Inflammatory macrophage treated with lipopolysaccharide for 4 hours (primary cell): ENCODE measurements at regions not wholly inside any gene's neighbourhood (a gene's known extent, or its start where the extent isn't known, plus 50 kb on each side); places are given as distances from the start of the nearest gene placed in this dataset.

Experiments
- DNase-seq: peaks from one replicate; pipeline ENCODE4 v3.0.0-alpha.2; 2020

DNA sequence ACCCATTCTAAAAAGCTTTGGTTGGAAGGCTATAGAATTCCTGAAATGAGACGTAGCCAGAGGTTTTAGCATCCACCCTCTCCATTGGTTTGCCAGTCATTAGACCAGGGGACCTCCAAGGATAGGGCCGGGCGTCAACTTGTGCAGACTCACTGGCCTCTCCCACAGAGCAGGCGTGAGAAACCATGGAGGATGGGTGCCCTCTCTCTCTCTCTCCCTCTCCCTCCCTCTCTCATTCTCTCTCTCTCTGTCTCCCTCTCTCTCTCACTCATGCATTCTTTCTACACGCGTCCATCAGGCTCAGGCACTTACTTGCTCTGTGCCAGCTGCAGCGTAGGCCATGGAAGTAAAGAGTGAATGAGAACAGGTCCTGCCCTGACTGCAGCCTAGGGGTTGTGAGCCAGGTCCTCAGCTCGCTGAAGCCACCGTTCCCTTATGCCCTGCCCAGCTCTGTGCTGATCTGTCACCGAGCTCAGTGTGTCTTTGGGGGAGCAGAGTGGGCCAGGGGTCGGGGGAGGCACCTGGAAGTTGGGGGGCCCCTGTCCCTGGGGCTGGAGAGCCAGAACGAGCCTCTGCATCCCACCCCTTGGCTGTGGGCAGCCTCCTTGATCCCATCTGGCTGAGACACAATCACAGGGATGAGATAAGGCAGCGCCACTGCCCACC lies 304.4 kb upstream of the HS6ST1 start:
- DNase-seq: no peak

DNA sequence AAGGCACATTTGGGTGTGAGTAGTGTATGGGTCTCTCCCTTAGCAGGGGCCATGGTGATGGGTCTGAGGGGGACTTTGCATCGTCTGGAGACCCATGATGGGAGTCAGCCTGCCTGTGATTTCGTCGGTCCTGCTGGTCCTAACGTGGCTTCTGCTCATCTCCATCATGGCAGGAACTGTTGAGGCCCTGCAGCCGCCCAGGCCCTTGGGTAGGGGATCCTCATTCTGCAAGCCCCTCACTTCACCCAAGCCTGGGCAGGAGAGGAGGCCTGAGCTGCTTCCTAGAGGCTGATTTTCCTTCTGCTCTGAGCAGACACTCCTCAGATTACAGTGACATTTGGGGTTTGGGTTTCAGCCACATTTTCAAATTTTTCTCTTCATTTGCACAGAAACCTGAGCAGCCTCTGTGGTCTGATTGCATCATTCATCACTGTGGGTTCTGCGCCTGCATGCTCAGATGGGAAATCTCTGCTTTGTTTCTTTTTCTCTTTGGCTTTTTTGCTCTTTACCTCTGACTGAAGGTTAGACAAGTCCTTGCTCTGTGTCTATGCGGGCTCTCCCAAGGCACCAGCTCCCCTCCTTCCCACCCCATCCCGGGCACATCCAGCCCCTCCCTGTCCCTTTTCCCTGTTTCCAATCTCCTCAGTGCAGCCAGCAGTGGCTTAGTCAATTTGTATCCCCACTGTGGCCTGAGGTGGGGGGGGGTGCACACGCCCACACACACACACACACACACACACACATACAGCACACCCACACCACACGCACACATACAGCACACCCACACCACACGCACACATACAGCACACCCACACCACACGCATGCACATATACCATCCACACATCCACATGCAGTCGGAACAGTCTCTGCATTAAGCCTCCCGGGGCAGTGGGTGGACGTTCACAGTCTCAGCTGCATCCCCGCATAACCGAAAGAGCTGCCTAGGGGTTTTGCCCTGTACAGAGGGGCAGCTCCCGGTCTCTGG lies 305.4 kb upstream of the HS6ST1 start:
- DNase-seq: peak; percentile 29

DNA sequence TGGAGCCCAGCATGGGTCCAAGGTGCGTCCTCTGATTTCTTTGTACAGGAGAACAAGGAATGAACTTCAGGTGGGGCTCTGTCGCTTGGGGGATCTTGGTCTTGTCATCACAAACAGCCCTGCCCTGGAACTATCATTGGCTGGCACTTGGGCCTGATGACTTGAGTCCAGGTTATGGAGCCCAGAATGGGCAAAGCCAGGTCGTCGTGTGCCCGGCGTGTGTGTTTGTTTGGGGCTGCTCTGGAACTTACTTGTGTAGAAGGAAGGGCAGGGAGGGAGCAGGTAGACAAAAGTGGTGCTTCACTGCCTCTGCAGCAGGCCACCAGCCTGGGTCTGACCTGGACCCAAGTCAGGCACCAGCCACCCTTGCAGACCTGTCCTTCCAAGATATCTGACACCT lies 306.3 kb upstream of the HS6ST1 start:
- DNase-seq: no peak

DNA sequence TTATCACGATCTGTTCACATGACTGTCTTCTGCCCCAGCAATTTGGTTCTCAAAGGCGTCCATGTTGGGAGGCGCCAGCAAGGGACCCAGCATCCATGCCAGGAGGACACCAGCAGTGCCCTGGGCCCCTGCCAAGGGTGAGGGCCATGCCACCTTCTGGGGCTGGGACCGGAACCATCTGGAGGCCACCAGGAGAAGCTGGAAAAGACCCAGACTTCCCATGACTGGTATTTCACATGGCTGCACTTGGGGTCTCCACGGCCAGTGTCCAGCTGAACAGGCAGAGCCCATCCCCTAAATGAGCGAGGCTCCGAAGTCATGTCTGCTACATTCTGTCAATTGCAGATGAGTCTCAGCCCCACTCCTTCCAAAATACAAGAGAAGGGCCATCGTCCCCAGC lies 306.8 kb upstream of the HS6ST1 start:
- no peak for DNase-seq

DNA sequence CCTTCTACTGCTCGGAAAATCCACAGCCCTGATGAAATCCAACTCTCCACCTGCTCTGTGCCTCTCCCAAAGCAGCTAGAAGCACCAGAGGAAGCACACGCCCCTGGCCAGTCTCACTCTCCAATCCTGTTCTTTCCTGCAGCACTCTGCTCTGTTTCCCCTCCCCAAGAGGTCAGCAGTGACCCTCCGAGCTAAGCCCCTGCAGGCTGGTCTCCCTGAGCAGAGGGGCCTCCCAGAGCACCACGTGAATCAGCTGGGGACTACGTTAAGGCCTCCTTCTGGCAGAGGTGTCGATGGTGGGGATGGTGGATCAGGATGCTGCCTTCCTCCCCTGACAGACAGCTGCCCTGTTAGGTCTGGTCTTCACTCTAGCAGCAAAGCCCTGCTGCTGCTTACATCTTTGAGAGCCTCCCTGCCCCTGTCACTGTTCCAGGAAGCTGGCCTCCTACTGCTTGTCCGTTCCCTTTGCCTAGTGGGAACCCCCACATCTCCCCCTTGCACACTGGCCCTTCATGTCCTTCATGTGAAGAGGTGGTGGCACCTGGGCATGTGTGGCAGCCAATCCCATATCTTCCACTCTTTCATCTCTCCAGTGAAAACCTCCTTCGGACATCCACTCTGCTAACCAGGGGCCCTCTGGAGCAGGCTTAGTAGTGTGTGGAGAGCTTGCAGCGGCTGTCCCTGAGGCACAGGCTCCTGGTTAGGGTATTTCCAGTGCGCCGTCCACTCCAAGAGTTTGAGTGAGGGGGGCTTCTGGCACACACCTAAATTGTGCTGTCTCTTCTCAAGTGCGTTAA lies 307.5 kb upstream of the HS6ST1 start:
- no peak for DNase-seq

DNA sequence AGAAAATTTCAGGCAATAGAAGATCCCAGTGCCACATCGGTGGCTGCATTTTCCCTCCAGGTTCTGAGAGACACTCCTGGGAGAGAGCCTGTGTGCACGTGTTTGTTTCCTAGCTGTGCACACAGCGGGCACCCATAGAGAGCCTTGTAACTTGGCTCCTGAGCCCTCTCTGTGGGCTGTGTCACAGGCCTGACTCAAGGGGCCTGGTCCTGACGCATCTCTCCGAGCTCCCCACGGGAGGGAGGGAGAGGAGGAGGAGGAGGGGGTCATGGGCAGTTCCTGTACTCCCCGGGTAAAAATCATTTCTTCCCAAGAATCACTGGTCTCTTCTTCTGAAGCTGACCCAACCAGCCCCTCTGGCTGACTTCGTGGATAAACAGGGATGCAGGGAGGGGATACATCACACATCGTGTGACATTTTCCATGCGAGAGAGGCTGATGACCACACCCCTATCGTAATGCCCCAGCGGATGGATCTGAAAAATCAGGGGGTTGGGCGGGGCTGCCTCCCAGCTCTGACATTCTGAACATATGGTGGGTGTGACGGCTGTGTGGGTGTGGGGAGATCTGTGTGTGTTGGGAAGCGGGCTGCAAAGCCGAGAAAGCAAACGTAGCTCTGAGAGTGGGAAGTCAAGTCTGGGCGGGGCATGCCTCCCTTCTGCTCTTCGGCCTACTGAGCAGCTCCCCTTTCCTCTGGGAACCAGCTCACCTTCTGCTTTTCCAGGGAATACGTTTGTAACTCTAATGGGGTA lies 308.3 kb upstream of the HS6ST1 start:
- no peak for DNase-seq

DNA sequence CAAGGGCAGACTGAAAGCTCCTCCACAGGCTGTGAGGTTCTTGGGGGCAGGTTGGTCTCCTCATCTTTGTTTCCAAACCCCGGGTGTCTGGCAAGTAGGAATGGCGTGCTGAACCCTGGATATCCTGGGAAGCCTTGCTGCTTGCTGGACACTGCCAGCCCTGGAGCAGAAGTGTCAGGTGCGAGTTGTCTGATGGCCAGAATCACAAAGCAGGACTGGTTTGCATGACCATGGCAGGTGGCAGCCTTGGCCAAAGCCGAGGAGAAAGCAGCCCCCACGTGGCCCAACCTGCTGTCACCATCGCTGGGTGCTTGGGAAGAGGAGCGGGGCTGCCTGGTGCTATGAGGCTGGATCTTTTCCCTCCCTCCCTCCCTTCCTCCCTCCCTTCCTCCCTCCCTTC lies 309.5 kb upstream of the HS6ST1 start:
- DNase-seq: no peak

DNA sequence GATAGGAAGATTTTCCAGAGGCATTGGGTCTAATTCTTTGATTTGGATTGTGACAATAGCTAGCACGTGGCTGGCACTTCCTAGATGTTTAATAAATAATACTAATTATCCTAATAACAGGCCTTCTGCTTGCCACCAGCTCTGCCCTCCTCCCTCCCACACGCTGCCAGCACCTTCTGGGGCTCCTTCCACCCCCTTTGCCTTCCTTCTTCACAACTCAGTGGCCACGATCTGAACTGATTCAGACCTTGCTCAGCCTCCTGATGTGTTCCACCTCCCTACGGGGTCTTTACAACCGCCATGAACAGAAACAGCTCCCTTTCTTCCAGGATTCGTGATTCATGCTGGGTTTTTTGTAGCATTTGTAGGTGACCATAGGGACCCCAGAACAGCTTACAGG lies 310.3 kb upstream of the HS6ST1 start:
- no peak for DNase-seq

DNA sequence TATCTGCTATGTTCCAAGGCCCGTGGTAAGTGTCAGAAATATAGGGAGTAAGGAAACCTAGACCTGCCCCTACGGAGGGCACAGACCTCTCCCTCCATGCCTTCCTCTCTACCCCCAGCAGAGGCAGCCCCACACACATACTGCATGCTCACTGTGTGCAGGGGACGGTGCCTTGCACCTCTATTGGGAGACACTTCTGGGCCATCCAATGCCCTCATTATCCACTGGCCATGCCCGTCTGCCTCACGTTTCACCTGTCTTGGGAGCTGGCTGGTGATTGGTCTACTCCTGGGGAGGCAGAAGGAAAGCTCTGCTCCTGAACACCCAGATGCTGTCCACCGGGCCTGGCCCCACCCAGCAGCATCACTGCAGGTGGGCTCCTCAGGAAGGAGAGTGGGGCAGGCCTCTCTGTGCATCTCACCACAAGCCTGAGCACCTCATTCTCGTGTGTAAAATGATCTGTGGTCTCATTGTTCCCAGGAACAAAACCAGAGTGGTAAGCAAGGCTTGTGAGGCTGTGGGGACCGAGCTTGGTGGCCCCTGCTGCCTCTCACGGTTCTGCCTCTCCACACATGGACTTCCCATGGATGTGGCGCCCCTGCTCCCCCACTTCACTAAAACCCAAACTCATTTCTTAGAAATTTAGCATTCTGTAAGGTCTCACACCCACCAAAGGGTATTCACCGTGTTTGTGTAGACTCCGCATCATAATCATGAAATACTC lies 312.5 kb upstream of the HS6ST1 start:
- DNase-seq: no peak

DNA sequence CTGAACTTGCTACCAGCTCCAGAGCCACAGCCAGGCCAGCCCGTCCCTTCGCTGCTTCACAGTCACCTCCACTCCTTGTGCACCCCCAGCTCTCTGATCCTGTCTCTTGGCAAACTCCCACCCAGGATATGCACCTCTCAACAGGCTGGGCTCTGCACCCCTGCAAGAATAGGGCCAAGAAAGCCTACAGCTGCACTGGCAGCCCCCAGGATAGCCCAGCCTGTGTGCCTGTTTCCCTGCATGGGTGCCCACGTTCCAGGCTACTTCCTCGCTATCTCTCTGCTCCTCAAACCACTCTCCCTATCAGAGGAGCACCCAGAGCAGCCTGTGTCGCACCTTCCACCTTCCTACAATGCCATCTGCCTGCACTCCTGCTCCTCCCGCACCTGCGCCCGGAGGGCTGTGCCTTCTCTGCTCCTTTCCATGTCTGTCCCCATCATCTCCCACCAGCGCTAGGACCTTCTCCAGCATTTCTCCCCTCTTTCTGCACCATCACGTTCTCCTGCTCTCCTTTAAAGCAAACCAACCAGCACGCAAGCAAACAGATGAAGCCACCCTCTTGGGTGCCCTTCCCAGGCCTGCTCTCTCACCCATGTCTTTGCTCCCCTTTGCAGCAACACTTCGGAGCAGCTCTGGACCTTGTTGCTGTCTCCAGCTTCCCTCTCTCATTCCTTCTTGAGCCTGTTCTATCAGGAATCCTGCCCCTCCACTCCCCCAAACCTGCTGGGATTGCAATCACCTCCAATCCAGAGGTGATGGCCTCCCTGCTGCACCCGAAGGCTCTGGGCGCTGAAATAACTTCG lies 313.2 kb upstream of the HS6ST1 start:
- no peak for DNase-seq

DNA sequence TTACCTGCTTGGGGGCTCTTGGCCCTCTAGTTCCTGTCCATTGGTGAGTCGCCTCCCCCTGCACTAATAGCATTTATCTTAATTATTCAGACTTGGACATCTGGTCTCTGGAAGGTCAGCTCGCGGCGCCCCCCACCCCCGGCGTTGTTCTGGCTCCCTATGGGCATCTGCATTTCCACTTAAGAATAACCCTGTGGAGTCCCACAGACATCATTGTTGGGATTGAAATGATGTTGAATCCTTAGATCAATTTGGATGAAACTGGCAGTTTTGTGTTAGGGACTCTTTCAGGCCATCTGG lies 313.8 kb upstream of the HS6ST1 start:
- DNase-seq: no peak

DNA sequence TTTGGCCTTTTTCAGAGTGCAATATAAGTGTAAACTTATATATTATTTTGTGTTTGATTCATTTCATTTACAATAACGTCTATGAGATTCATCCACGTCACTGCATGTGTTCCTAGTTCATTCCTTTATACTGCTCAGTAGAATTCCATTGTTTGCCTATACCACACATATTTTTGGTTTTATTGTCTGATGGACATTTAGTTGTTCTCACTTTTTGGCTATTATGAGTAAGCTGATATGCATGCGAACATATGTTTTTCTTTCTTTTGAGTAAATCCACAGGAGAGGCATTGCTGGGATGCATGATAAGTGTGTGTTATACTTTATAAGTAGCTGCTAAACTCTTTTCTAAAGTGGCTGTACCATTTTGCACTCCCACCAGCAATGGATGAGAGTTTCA lies 314.8 kb upstream of the HS6ST1 start:
- DNase-seq: no peak

DNA sequence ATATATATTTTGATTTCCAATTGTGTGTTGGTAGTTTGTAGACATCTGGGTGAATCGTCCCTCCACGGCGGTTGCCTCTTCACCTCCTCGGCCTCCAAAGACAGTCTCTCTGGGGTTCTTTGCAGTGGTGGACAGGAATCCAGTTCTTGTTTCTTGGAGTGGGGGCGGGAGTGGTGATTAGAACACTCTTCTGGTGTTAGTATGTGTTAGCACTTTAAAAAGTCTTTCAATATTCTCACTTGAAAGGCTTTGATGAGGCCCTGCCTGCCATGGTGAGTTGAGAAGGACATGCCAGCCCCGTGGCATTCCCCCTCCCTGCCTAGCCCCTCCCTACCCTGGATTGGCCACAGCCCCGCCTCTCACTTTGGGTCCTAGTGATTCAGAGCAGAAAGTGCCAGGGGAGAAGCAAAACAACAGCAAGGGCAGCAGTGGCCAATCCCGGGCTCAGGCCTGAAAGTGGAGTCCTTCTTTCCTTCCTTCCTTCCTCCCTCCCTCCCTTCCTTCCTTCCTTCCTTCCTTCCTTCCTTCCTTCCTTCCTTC lies 316.8 kb upstream of the HS6ST1 start:
- DNase-seq: no peak

DNA sequence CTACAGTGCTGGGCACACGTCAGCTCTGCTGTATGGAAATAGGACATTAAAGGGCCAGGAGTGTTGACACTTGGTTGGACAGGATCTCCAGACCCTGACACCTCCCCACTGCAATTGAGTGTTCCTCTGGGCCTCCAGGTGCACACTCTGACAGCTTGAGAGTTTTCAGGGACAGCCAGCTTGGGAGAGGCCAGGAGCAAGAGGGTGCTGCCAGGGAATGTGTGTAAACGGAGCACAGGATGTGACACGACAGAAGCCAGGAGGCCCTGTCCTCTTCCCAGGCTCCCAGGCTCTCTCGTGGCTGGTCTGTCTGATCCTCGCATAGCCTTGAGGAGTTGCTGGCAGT lies 318.1 kb upstream of the HS6ST1 start:
- no peak for DNase-seq

DNA sequence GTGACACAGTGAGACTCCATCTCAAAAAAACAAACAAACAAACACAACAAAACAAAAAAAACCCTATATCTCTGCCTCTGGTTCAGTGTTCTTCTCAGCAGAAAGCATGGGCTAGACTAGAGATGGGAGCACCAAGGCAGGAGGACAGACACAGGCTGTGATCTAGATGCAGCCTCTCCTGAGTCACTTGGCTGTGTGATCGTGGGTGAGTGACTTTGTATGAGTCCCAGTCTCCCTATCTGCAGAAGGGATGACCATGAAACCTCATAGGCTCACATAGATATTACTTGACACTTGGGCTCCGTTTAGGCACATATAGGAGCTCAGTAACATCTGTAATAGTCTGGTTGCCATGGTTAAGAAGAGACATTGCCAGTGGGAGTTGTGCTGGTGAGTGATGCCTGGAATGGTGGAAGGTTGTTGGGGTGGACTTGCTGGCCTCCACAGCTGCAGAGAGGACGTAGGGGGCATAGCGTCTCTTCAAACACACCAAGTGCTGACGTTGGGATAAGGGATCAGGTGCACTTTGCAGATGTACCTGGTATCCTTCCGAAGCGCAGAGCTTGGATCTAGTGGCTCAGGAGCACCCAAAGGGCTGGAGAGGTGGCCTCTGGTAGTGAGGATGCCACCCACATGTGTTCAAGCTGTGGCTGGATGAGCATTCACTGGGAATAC lies 318.9 kb upstream of the HS6ST1 start:
- DNase-seq: no peak

DNA sequence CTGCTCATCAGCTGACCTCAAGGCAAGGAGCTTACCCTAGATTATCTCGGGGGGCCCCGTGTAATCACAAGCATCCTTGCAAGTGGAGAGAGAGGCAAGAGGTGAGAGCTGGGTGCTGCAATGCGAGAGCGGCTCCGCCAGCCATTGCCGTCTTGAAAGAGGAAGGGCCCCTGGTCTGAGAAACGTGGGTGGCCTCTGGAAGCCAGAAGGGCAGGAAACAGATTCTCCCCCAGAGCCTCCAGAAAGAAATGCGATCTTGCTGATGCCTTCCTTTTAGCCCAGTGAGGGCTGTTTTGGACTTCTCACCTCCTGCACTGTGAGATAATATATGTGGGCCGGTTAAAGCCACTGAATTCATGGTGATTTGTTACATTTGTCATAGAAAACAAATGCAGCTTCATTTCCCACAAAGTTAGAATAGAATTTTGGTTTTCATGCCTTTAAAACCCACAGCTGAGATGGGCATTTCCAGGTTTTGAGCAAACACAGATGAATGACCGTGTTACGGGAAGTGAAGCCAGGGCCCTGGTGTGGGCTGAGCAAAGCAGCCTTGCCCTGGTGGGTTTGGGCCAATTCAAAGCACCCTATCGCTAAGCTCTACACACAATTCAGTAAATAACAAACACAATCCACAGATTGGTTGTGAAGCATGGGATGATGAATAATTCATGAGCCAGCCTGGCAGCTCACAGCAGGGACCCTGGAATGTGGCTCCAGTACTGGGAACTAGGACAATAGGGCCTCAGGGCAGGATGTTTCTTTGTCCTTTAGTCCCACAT lies 319.9 kb upstream of the HS6ST1 start:
- peak; percentile 71 for DNase-seq

DNA sequence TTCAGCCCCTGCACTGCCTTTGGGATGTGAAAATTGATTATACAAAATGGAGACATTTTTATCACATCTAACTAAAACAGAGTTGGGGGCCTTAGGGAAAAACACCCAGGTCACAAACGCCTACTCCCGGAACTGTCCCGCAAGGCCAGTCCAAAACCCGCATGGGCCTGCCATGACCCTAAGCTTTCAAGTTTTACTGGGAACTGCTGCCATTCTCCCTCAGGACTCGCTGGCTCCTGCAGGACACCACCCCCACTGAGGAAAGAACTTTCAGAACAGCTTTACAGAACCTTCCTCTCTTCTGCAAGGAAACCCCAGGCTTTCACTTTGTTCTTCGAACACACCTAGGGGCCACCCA lies 320.4 kb upstream of the HS6ST1 start:
- no peak for DNase-seq

DNA sequence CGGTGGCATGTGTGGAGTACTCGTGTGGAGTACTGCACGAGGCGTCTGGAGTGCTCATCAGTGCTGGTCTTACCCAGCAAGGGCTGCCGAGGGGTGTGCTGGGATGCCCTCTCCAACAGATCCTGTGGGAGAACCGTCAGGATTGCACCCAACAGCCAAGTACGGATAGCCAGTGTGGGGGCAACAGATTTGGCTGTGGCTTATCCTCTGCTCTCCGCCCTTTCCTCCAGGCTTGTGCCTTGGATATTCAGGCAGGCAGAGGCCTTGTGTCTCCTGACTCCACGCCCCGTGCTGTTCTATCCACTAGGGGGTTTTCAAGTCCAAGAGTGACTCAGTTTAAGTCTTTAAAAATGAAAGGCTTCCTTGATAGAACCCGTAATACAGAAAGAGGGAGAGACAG lies 321.0 kb upstream of the HS6ST1 start:
- DNase-seq: no peak

DNA sequence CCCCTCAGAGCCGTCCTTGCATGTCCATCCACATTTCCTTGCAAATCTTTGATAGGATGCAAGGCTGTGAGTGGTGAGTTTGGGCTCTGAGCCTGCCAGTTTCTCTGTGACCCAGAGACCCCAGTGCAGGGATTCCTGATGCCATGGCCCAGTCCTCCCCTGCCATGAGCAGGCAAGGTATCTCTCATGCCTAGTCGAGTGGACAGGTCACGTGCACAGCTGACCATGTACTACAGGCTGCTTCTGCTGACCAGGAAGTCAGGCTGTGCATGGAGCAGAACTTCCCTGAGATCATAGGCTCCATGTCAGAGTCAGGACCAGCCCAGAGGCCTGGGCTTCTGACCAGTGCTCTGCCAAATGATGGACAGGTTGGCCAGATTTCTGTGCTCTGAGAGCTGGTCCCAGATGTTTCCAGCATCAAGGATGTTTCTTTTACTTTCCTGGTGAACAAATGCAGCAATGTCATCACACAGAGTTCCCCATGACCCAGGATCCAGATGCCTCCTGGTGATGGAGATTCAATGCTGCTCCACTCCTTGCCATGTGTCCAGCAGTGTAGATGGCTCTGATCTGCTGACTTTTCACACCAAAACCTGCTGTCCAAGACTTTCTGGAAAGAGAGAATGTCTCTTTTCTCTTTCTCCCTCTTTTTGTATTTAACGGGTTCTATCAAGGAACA lies 321.6 kb upstream of the HS6ST1 start:
- DNase-seq: no peak
